ENCODE measurements at regions not wholly inside any gene's neighbourhood (a gene's known extent, or its start where the extent isn't known, plus 50 kb on each side); places are given as distances from the start of the nearest gene placed in this dataset.
"Not testable (repeated sequence)": the region's sequence is repeated elsewhere in the genome, so short reads cannot be mapped to it uniquely, and the experiment has no call there.

DNA sequence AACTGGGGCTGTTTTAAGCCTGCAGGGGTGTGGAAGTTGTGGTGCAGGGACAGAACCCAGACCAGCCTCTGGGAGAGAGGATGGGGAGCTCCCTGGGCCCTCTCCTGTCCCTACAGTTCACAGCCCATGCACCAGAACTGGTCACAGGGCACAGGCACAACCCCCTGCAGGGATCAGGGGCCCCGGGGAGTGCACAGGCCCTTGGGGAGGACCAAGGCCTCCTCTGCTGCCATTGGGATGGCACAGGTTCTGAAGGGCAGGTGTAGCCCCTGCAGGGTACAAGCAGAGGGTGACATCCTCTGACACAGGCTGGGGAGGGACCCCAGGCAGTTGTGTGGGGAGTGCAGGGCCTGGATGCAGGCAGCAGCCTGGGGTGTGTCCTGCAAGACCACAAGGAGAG, 66.4 kb upstream of the SFSWAP start (continued):
- TF ChIP-seq, protein P1, sequence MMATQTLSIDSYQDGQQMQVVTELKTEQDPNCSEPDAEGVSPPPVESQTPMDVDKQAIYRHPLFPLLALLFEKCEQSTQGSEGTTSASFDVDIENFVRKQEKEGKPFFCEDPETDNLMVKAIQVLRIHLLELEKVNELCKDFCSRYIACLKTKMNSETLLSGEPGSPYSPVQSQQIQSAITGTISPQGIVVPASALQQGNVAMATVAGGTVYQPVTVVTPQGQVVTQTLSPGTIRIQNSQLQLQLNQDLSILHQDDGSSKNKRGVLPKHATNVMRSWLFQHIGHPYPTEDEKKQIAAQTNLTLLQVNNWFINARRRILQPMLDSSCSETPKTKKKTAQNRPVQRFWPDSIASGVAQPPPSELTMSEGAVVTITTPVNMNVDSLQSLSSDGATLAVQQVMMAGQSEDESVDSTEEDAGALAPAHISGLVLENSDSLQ (IDR thresholded peaks at IDR 0.05), result no peak
- TF ChIP-seq TCF3 (CRISPR knock-in tag; IDR thresholded peaks at IDR 0.05), result no peak

DNA sequence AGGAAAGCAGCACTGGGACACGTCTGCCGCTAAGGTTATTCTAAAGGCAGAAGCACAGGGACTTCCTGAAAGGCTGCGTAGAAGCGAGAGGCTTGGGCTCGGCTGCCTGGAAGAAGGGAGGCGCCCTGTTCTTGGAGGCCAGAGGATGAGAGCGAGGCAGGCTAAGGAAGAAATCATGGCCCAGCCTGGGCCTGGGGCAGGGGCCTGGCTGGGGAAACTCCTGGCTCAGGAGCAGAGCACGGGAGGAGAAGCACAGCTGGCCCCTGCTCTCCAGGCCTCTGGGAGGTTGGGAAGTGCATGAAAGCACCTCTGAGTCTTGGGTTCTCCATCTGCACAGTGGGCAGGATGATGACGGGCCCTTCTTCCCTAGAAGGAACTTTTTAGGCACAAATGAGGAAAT, 66.0 kb upstream of the SFSWAP start:
- peaks cover 3 to 18% of the 10 kb centered on the region in 2 experiments; a peak in 4 of 5 replicates for H3K27me3 ChIP-seq (ENCODE audit: control insufficient read depth in 2 of 2, insufficient read depth in 2 of 2, low read length in 2 of 2)
- H3K4me2 ChIP-seq (ENCODE audit: insufficient read depth, low read length); BruUV-seq (replicated peaks); POLR2A ChIA-PET; DNase-seq (ENCODE audit: extremely low read depth in 1 of 4, low spot score in 3 of 4); H3K9me1 ChIP-seq (ENCODE audit: control insufficient read depth, insufficient read depth, low read length); H3K79me2 ChIP-seq (ENCODE audit: control insufficient read depth, insufficient read depth, low read length); H3K27ac ChIP-seq (ENCODE audit: extremely low read depth, low read depth, low read length); H2AFZ ChIP-seq (ENCODE audit: low read depth, low read length); H3K36me3 ChIP-seq (ENCODE audit: control insufficient read depth, insufficient read depth, low read length); H3K9ac ChIP-seq (ENCODE audit: insufficient read depth in 1 of 2, low read depth in 2 of 2, low read length in 2 of 2); H4K20me1 ChIP-seq (replicated peaks; ENCODE audit: control insufficient read depth, insufficient read depth, low read length); CTCF ChIA-PET (ENCODE audit: low intra/inter-chr PET ratio); H3K9me3 ChIP-seq (replicated peaks; ENCODE audit: control insufficient read depth, insufficient read depth, low read depth, low read length); ATAC-seq; H3K4me3 ChIP-seq: not testable (repeated sequence)
- FAIRE-seq, result peak; percentile 6
- intact Hi-C loops (cut with micrococcal nuclease) (loop anchor here (5.0 kb wide), 1 partner anchor 333 kb away; no protein-coding TSS in a partner anchor), in situ Hi-C loops (cut with MboI) (loop anchor here (5.0 kb wide), 1 partner anchor 333 kb away; no protein-coding TSS in a partner anchor)
- WGBS (ENCODE audit: insufficient coverage, low coverage, missing lambda C conversion rate), result 2% methylated on average over 7 of the region's 9 CpGs
- H3K4me1 ChIP-seq (replicated peaks in 1 of 2; ENCODE audit: control insufficient read depth in 2 of 2, insufficient read depth in 2 of 2, low read length in 2 of 2), result peaks cover 10 to 12% of the 10 kb centered on the region in 2 experiments; a peak in 4 of 5 replicates

DNA sequence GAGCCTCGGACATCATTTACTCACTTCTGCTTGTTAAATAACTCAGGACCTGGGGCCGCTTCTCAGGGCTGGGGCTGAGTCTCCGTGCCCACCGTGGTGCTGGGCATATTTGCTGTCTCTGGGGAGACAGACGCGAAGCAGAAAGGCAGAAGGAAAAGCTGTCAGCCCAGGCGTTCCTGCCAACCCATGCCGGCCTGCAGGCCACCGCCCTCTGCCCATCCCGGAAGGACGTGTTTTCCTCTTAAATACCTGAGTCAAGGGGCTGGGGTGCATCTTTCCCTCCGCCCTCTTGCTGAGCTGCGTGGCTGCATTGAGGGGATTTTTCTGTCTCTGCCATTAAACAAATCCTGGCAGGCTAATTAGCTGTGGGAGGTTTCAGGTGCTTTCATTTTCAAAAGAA, 65.3 kb upstream of the SFSWAP start:
- intact Hi-C loops (cut with micrococcal nuclease); H2AFZ ChIP-seq (ENCODE audit: low read depth, low read length); H3K9ac ChIP-seq (ENCODE audit: insufficient read depth in 1 of 2, low read depth in 2 of 2, low read length in 2 of 2); POLR2A ChIA-PET; DNase-seq (ENCODE audit: extremely low read depth in 1 of 4, low spot score in 3 of 4); H3K4me2 ChIP-seq (ENCODE audit: insufficient read depth, low read length); CTCF ChIA-PET (ENCODE audit: low intra/inter-chr PET ratio); H3K9me1 ChIP-seq (ENCODE audit: control insufficient read depth, insufficient read depth, low read length); H3K4me3 ChIP-seq; H3K36me3 ChIP-seq (ENCODE audit: control insufficient read depth, insufficient read depth, low read length); in situ Hi-C loops (cut with MboI); H3K27ac ChIP-seq (ENCODE audit: extremely low read depth, low read depth, low read length); H3K79me2 ChIP-seq (ENCODE audit: control insufficient read depth, insufficient read depth, low read length); H3K9me3 ChIP-seq (replicated peaks; ENCODE audit: control insufficient read depth, insufficient read depth, low read depth, low read length); H4K20me1 ChIP-seq (replicated peaks; ENCODE audit: control insufficient read depth, insufficient read depth, low read length); ATAC-seq; FAIRE-seq; BruUV-seq (replicated peaks): not testable (repeated sequence)
- peaks cover 10 to 12% of the 10 kb centered on the region in 2 experiments; a peak in 4 of 5 replicates for H3K4me1 ChIP-seq (replicated peaks in 1 of 2; ENCODE audit: control insufficient read depth in 2 of 2, insufficient read depth in 2 of 2, low read length in 2 of 2)
- peaks cover 4 to 22% of the 10 kb centered on the region in 2 experiments; a peak in 4 of 5 replicates for H3K27me3 ChIP-seq (ENCODE audit: control insufficient read depth in 2 of 2, insufficient read depth in 2 of 2, low read length in 2 of 2)
- 0% methylated on average over 5 of the region's 13 CpGs for WGBS (ENCODE audit: insufficient coverage, low coverage, missing lambda C conversion rate)
